Mesenteric fat pad (tissue), 1 donor: ENCODE measurements at regions not wholly inside any gene's neighbourhood (a gene's known extent, or its start where the extent isn't known, plus 50 kb on each side); places are given as distances from the start of the nearest gene placed in this dataset.

Experiments used
- DNase-seq: peaks from one replicate; pipeline ENCODE4 v3.0.0-alpha.2; 2020; ENCODE audit warnings: low spot score
- donor health status: DM: yes; HTN: yes; CAD: no.

DNA sequence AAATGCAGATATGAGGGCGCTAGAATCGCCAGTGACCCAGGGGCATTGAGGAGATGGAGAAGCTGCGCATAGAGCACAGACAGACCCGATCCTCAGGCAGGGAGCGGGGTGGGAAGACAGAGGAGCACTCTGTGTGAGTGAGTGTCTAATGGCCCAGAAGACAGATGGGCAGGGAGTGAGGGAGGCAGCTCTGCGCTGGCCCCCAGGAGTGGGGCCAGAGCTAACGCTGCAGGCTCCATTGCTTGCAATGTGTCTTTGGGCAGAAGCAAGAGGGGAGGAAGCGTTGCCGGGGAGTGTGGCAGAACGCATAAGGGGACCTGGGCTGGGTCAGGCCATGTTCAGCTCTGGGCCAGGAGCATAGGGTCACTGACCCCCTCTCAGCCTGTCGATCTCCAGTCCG, 207.0 kb downstream of the TBXT start:
- DNase-seq: no peak

DNA sequence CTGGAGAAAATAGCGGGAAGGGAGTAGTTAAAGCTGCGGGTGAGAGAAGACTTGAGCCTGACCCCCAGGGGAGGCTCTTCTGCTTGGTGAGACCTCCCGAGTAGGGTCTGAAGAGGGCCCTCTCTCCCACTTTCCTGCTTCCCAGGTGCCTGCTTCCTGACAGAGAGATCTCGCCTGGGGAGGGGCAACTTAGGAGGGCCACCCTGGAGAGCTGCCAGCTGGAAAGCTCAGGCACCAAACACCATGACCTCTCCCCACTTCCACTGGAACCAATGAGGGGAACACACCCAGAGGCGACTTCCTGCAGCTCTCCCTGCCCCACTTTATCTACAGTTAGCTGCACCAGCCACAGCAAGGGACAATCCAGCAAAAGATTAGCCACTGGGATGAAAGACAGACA, 208.0 kb downstream of the TBXT start:
- no peak for DNase-seq

DNA sequence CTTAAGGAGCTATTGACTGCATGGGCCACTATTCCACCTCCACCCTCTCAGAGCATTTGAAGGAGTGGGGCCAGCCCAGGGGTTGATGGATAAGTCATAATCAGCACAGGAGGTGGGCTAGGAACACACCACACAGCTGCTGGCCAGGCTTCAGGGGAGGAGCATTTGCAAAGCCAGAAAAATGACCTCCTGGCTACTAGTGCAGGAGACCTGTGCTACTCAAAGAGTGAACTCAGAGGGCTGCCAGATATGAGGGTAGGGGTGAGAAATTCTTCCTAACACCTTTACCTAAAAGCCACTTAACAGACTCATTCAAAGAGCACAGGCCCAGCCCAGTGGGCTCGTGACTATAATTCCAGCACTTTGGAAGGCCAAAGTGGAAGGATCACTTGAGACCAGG, 210.8 kb downstream of the TBXT start:
- DNase-seq: no peak

DNA sequence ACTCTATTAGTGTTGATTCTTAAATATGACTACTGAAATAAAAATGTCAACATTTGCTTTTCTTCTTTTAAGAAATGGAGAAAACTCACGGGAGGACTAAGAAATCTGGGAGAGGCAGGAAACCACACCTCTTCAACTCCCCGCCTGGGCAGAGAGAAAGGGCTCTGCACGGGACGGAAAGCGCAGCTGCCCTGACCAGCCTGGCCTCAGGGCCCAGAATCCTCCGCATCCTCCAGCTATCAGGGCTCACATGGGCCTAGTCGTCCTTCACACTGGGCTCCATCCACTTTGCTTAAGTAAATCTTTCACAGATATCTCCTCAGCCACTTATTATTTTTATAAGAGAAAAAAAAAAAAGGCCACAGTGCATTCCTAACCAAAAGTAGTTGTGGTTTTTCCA, 215.1 kb downstream of the TBXT start:
- no peak for DNase-seq

DNA sequence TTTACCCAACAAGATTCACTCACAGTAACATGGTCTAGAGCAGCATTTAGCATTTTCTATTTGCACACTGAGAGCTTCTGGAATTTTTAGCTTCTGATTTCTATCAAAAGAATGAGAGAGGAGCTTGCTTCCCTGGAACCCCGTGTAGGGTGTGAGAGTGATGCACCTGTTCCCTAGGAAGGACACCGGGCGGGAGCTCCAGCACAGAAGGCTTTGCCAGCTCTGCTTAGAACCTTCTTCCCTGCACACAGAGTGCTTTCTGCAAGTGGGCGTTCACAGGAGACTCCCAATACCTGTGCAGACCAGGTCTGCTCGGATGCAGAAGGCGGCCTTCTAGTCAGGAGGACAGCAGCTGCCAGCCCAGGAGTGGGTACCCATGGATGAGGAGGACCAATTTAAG, 217.3 kb downstream of the TBXT start:
- DNase-seq: no peak

DNA sequence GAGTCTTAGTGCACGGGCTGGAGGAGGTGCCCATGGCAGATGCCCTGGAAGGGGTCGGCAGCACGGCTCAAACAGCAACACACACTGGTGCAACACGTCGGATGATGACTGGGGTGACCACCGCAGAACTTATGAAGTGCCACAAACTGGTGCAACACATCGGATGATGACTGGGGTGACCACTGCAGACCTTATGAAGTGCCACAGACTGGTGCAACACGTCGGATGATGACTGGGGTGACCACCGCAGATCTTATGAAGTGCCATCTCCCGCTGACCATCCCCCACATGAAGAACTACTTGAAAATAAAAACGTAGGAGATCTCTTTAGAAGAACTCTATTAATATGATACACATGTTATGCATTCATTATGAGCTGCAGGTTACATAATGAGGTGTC, 218.3 kb downstream of the TBXT start:
- no peak for DNase-seq

DNA sequence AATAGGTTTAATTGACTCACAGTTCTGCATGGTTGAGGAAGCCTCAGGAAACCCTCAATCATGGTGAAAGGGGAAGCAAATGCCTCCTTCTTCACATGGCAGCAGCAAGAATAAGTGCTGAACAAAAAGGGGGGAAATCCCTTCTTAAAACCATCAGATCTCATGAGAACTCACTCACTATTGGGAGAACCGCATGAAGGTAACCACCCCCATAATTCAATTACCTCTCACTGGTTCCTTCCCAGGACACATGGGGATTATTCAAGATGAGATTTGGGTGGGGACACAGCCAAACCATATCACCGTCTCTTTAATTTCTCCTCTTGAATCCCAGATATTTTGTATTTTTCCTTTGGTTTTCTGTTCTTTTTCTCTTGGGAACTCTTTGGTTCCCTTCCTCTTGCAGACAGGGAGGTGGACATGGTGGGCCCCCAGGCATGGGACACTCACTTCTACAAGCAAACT, 223.6 kb downstream of the TBXT start:
- DNase-seq: no peak

DNA sequence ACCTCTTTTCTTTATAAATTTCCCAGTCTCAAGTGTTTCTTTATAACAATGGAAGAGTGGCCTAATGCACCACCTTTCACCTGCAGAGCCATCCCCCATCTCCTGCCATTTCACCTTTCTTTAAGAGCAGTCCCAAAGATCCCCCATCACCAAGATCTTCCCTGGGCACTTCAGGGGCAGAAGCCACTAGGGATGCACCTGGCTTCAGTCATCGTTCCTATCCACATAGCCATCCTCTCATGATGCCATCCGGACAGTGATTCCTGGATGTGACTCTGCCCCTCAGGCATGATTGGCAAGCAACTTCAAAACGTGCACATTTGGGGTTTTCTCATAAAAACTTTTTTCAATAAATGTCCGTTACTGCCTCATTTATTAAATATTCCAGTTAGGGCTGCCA, 225.9 kb downstream of the TBXT start:
- DNase-seq: no peak

DNA sequence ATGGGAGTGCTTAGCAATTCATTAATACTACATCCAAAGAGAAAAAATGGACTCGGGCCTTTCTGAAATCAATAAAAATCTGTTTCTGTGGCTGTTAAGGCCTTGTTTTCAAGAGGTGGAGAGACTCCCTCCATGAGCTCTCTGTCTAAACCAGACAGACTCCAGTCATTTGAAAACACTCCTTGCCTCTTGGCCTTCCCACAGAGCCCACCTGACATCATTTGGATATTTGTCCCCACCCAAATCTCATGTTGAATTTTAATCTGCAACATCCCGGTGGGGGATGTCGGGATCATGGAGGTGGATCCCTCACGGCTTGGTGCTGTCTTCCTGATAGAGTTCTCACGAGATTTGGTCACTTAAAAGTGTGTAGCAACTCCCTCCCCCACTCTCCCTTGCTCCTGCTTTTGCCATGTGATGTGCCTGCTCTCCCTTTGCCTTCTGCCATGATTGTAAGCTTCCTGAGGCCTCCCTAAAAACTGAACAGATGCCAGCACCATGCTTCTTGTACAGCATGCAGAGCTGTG, 226.3 kb downstream of the TBXT start:
- no peak for DNase-seq

DNA sequence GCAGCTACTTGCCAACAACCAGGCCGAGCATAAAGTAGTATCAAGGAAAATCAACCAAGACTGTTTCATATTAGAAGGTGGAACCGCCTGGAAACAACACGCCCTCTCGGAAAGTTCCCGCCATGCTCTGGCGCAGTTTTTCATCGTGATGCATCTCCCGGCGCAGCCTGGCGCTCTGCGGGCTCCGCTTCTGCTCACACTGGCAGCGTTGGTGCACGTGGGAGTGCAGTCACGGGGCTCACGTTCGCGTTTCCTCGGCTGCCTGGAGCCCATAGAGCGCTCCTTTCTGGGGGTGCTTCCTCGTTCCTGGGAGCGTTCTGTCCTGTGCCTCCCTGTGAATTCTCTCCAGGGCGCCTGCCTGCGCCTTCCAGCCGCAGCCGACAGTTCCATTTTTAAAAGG, 227.3 kb downstream of the TBXT start:
- no peak for DNase-seq

DNA sequence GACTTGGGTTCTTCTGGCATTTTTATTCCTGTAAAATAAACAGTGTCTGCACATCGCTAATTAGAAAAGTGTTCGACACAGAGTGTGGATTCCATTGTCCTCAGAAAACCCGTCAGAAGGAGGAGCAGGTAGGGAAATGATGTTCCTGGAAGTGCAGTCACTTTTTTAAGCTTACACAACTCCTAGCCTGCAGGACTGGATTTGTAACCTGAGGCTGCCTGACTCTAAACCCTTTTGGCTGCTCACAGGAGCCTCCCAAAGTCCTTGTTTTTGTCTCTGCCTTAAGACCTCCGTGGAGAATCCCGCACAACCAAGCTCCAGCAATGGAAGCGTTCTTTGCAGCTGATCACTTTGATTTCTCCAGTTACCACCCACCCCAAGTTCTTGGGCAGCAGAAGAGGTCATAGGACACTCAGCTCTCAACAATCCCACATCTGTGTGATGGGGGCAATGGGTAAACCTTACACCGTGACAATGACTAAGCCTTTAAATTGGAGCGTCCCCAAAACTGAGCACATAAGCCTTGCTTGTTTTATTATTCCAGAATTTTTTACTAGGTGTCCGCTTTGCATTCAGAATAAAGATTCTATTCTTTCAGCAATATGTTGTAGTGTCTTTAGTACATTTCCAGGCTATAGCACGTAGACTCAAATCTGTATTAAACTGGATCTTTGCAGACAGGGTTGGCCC, 227.9 kb downstream of the TBXT start:
- DNase-seq: no peak

DNA sequence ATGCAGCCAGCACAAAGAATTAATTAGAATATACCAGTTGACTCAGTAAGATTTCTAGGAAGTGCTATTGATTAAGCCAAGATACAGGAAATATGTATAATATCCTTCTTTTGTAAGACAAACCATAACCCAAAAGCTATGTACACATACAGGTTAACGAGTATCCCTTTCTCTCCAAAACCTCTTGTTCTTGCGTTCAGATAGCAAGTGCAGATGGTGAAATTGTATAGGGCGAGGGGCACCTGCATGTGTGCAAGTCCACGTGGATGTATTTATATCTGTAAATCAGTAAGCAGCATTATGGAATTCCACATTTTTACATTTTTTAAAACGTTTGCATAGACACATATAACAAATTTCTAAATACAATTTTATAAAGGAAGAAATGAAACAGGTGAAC, 228.6 kb downstream of the TBXT start:
- DNase-seq: no peak

DNA sequence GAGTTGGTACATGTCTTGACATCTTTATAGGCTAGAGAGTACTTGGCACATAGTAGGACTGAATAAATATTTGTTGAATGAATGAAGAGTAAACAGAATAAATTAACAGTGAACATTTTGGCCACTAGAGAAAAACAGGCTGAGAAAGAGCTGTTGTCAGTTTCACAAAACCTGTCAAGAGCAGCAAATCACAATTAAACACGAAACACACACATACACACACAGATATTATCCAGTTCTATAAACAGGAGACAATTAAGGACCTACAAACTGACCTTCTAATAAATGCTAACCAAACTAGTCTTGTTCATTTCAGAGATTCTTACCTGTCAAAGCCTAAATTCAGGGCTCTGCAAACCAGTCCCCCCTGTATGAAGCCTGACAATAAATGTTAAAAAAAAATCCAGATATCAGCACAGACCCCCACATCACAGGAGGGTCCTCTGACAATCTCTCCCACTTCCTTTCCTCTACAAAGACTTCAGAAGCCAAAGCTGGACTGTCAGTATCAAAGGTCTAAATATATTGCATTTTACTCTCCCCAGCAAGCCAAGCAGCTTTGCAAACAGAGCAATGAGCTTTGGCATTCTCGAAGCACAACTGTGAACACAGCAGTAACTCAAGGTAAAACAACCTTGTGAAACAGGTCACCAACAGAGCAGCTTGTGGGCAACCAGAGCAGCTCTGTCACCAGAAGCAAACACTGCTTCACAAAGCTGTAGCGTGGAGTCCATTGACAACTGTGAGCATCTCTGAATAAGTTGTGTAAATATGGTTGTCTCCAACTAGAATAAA, 229.9 kb downstream of the TBXT start:
- DNase-seq: no peak

DNA sequence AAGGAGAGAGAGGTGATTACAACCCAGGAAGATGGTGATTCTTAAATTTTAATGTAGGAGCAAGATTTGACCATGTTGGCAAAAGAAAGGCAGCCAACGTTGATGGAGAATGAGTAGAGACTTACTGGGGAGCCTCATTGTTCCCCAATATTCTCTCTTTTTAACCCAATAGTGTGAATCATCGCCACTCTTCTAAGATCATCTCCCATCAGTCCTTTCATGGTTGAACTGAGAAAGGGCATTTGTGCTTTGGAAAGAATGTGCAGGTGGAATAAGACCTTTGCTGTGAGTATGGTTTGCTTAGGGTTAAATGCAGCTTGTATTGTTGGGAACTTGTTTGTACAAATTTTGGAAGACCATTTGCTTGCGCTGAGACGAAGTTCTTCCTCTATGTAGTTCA, 231.0 kb downstream of the TBXT start:
- DNase-seq: no peak

DNA sequence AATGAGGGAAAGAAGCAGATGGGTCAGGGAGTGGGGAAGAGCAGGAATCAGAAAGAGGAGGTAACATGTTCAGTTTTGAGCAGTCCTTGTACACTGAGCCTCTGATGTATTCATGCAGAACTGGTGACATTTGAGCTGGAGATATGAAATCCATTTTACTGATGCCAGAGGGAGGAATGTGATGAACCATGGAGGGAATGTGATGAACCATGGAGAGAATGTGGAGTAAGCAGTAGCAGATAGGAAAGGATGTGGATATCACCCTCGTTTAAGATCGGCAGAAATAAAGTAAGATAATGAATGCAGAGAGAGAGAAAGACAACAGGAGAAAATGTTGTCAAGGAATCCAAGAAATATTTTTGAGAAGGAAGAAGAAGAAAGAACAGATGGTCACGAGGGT, 231.6 kb downstream of the TBXT start:
- DNase-seq: no peak

DNA sequence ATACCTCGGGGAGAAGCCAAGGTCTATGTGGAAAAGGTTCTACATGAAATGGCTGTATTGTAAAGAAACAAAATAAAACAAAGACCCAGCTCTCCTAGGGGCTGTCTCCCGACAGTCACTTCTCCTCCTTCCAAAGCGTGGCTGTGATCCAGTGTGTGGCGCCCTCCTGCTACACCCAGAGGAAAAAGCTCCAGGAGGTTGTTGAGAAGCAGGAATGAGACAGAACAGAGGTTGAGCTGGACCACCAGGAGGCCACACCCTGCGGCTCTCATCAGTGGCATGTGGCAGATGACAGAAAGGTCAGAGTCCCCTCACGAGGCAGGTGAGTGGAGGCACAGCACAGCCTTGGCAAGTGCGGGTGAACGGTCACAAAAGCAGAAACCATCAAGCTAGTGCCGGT, 236.0 kb downstream of the TBXT start:
- no peak for DNase-seq

DNA sequence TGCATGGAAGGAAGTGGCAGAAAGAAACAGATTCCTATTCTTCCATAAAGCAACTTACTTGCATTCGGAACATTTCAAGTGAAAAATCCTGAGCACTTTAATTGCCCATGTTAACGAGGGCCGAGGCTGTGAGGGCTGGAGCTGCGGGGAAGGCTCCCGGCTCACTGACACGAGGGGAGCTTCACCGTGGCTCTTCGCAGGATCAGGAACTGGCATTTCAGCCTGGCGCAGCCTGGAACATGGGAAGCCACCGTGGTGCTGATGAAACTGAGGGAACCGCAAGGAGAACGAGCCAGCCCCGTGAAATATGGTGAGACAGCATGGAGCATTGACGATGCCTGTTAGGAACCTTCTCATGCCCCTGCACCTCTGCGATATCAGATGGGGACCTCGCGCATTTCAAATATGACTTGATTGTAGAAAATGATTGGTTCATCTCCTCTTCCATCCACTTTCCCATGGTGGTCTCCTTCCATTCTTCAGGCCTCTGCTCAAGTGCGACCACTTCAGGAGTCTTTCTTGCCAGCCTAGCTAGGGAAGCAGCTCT, 236.9 kb downstream of the TBXT start:
- no peak for DNase-seq

DNA sequence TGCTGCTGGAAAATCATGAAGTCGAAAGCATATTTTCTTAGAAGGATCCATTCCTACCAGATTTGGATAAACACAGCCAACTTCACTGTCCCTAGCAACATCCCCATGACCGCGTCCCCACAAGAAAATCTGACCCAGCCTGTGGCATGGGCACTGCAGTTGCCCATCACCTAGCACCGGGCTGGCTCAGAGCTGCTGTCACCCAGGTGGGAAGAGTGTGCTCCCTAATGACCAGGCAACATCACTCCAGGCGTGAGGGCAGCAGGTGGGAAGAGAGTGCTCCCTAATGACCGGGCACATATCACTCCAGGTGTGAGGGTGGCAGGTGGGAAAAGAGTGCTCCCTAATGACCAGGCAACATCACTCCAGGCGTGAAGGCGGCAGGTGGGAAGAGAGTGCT, 238.0 kb downstream of the TBXT start:
- DNase-seq: no peak

DNA sequence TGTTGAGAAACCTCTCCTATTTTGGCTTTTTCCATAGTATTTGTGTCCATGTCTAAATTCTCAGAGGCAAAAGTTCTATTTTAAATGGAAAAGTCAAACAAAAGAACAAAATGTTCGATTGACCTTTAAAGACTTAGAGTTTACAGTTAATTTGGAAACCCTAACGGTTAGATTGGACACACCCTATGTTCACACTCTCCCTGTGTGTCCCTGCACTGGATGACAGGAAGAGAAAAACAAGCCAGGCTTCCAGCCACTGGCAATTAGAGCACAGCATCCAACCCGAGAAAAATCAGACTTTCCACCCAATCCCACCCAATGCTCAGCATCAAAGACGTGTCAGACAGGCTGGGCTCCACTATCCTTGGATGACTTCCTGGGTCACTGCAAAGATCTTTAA, 241.3 kb downstream of the TBXT start:
- DNase-seq: no peak

DNA sequence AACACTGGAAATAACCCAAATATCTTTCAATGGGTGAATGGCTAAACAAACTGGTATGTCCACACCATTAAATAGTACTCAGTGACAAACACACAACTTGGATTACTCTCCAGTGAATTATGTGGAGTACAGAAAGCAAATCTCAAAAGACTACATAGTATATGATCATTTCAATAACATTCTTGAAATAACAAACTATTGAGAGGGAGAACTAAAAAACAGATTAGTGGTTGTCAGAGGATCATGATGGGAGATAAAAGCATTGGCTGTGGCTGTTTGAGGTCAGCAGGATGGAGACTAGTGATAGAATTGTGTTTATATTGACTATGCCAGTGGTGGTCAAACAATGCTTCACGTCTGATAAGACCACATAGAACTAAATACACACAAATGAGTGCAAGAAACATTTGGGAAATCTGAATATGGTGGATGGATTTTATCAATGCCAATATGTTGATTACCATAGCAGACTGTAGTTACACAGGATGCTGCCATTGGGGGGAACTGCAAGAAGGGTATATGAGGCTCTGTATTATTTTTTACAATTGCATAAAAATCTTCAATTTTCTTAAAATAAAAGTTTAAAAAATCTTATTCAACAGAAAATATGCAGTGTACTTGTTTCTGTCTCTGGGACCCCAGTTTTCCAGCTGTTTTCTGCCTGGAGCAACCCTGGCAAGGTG, 242.0 kb downstream of the TBXT start:
- DNase-seq: no peak

DNA sequence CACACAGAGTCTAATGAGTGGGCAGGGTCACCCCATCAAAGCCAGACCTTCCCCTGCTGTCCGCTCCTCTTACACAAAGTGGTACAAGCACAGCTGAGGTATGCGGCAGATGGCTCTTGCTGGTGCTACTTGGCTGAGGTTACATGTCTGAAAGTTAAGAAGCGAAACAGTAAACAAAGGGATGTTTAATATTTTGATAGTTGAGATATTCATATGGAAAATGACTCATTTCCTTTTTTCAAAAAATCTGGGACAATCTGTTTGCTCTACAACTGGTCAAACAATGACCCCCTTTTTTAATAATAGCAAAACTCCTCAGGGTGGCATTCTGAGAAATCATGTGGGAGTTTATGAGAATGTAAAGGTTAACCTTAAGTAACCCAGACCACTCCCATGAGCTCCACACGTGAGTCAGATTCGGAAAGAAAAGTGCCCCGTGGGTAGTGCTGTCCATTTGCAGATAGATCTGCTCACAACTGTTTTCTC, 245.3 kb downstream of the TBXT start:
- no peak for DNase-seq
